Adrenal gland (tissue), 5 donors: ENCODE measurements at regions not wholly inside any gene's neighbourhood (a gene's known extent, or its start where the extent isn't known, plus 50 kb on each side); places are given as distances from the start of the nearest gene placed in this dataset.

ENCODE experiments used
- POLR2A ChIP-seq, 2 donors: fragments of 450-650 bp; IDR thresholded peaks; one replicate each; pipeline ENCODE4 v1.6.1; 2017; ENCODE audit warnings: antibody characterized with exemption in 2 of 2, mild to moderate bottlenecking in 2 of 2, moderate library complexity in 1 of 2
- TF ChIP-seq, protein P1 (sequence below), 6 experiments: fragments of 450-650 bp in 4 of 6; fragments of 200-600 bp in 2 of 6; sonication (generic) in 1 of 6; IDR thresholded peaks; 1 replicate in 5 of 6; 2 replicates in 1 of 6; pipeline versions ENCODE4 v1.5.1 to v1.8.0; 2016 to 2021; ENCODE audit warnings: antibody characterized with exemption in 6 of 6, mild to moderate bottlenecking in 2 of 6, moderate library complexity in 1 of 6
- donor health status: DM: no; HTN: no; CAD: no.

- TF ChIP-seq, protein P1, sequence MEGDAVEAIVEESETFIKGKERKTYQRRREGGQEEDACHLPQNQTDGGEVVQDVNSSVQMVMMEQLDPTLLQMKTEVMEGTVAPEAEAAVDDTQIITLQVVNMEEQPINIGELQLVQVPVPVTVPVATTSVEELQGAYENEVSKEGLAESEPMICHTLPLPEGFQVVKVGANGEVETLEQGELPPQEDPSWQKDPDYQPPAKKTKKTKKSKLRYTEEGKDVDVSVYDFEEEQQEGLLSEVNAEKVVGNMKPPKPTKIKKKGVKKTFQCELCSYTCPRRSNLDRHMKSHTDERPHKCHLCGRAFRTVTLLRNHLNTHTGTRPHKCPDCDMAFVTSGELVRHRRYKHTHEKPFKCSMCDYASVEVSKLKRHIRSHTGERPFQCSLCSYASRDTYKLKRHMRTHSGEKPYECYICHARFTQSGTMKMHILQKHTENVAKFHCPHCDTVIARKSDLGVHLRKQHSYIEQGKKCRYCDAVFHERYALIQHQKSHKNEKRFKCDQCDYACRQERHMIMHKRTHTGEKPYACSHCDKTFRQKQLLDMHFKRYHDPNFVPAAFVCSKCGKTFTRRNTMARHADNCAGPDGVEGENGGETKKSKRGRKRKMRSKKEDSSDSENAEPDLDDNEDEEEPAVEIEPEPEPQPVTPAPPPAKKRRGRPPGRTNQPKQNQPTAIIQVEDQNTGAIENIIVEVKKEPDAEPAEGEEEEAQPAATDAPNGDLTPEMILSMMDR (IDR thresholded peaks at IDR 0.05): no peak
- no peak for TF ChIP-seq POLR2A (IDR thresholded peaks at IDR 0.05)
Measured at GRCh38 chr11:11764423-11764803, 77.4 kb upstream of the USP47 start.
